K562 (cell line): ENCODE measurements at regions not wholly inside any gene's neighbourhood (a gene's known extent, or its start where the extent isn't known, plus 50 kb on each side); places are given as distances from the start of the nearest gene placed in this dataset.

Experiments
- ATAC-seq: fragments of 200-7000 bp; cut with Tn5 transposase; 3 replicates; pipeline ENCODE4 v1.9.1; 2020; ENCODE audit warnings: moderate library complexity
- BruUV-seq: library from RNA; stranded (reverse); fragments of 400-500 nt; replicated peaks from 2 replicates; lab custom pipeline; 2021; lab: Mats Ljungman, UMichigan
- CTCF ChIA-PET: fragments of 300-600 bp; formaldehyde crosslinking; extraction: SDS; loops from one replicate; lab custom pipeline; 2021; ENCODE audit warnings: low intra/inter-chr PET ratio; lab: Yijun Ruan, JAX
- POLR2A ChIA-PET: fragments of 300-600, 350-650 bp; sonication (Branson Sonifier 250); formaldehyde crosslinking; extraction: SDS; loops from one replicate; lab custom pipeline; 2021; ENCODE audit warnings: antibody characterized with exemption, inconsistent platforms; lab: Yijun Ruan, JAX
- DNase-seq, 4 experiments: peaks; one replicate each; pipeline versions ENCODE4 v3.0.0 to v3.0.0-alpha.2; 2011 to 2018; ENCODE audit warnings: low spot score in 3 of 4, mixed read lengths in 3 of 4; ENCODE audit errors: extremely low read depth in 1 of 4
- FAIRE-seq: peaks from 2 replicates; lab custom pipeline; 2011; peaks lifted over from hg19 to GRCh38; lab: Jason Lieb, UNC
- H2AFZ ChIP-seq: 2 replicates; pipeline ENCODE4 v1.6.0; 2011; ENCODE audit warnings: low read depth, low read length, control low read depth, inconsistent platforms
- H3K27ac ChIP-seq: fragments of 200-600 bp; 3 replicates; pipeline ENCODE4 v1.8.0; 2011; ENCODE audit warnings: low read depth, mild to moderate bottlenecking, control low read depth, inconsistent platforms, low read length, moderate library complexity, mixed read lengths; ENCODE audit errors: extremely low read depth
- H3K27me3 ChIP-seq, 2 experiments: fragments of 300-600 bp in 1 of 2; 2 replicates in 1 of 2; 3 replicates in 1 of 2; pipeline versions ENCODE4 v1.6.0 to v1.8.0; 2011; ENCODE audit warnings: inconsistent platforms in 2 of 2, low read length in 2 of 2, mild to moderate bottlenecking in 1 of 2, mixed read lengths in 1 of 2, moderate library complexity in 1 of 2; ENCODE audit not compliant: control insufficient read depth in 2 of 2, insufficient read depth in 2 of 2
- H3K36me3 ChIP-seq: fragments of 300-600 bp; 3 replicates; pipeline ENCODE4 v1.8.0; 2011; ENCODE audit warnings: mild to moderate bottlenecking, low read length, inconsistent platforms; ENCODE audit not compliant: control insufficient read depth, insufficient read depth
- H3K4me1 ChIP-seq, 2 experiments: fragments of 200-600 bp in 1 of 2; replicated peaks in 1 of 2; 2 replicates in 1 of 2; 3 replicates in 1 of 2; pipeline versions ENCODE4 v1.5.1 to v1.8.0; 2011; ENCODE audit warnings: inconsistent platforms in 2 of 2, low read length in 2 of 2, mild to moderate bottlenecking in 1 of 2, mixed read lengths in 1 of 2, moderate library complexity in 1 of 2; ENCODE audit not compliant: control insufficient read depth in 2 of 2, insufficient read depth in 2 of 2
- H3K4me2 ChIP-seq: 2 replicates; pipeline ENCODE4 v1.6.1; 2011; ENCODE audit warnings: low read length, control low read depth, inconsistent platforms, mixed read lengths; ENCODE audit not compliant: insufficient read depth
- H3K4me3 ChIP-seq: fragments of 200-600 bp; sonication (generic), shearing (Covaris generic); 2 replicates; pipeline ENCODE4 v1.5.1; 2016; ENCODE audit warnings: control low read depth, inconsistent platforms
- H3K79me2 ChIP-seq: fragments of 200-600 bp; 3 replicates; pipeline ENCODE4 v1.8.0; 2011; ENCODE audit warnings: low read length, inconsistent platforms; ENCODE audit not compliant: control insufficient read depth, insufficient read depth
- H3K9ac ChIP-seq, 2 experiments: 2 replicates each; pipeline versions ENCODE4 v1.6.0 to v1.6.1; 2011; ENCODE audit warnings: low read depth in 2 of 2, low read length in 2 of 2, control low read depth in 1 of 2, inconsistent platforms in 1 of 2, mild to moderate bottlenecking in 1 of 2, mixed read lengths in 1 of 2; ENCODE audit not compliant: insufficient read depth in 1 of 2
- H3K9me1 ChIP-seq: one replicate; pipeline ENCODE4 v1.6.0; 2011; ENCODE audit warnings: inconsistent platforms, mild to moderate bottlenecking, low read length, moderate library complexity; ENCODE audit not compliant: control insufficient read depth, insufficient read depth
- H3K9me3 ChIP-seq: replicated peaks from 2 replicates; pipeline ENCODE4 v1.5.1; 2011; ENCODE audit warnings: low read depth, low read length, inconsistent platforms; ENCODE audit not compliant: control insufficient read depth, insufficient read depth
- H4K20me1 ChIP-seq: replicated peaks from 2 replicates; pipeline ENCODE4 v1.6.1; 2011; ENCODE audit warnings: low read length, inconsistent platforms, mixed read lengths; ENCODE audit not compliant: control insufficient read depth, insufficient read depth
- NR2C2 ChIP-seq, 2 experiments: fragments of 200-800 bp in 1 of 2; sonication (Bioruptor generic) in 1 of 2; sonication (generic) in 1 of 2; formaldehyde crosslinking in 1 of 2; IDR thresholded peaks; 2 replicates each; pipeline versions ENCODE4 v1.6.1 to v1.8.0; 2016 to 2022; ENCODE audit warnings: mild to moderate bottlenecking in 1 of 2, missing compliant biosample characterization in 1 of 2, missing genetic modification characterization in 1 of 2, missing genetic modification reagents in 1 of 2
- POLR3A ChIP-seq: IDR thresholded peaks from 2 replicates; pipeline ENCODE4 v1.6.1; 2011; ENCODE audit warnings: borderline replicate concordance, mild to moderate bottlenecking, moderate library complexity; ENCODE audit not compliant: insufficient read length, insufficient read depth; ENCODE audit errors: extremely low read depth
- TAF7 ChIP-seq: fragments of 450-650 bp; IDR thresholded peaks from 2 replicates; pipeline ENCODE4 v1.6.1; 2016; ENCODE audit warnings: missing genetic modification characterization, missing compliant biosample characterization
- ZNF644 ChIP-seq: fragments of 200-800 bp; sonication (Bioruptor generic); IDR thresholded peaks from 2 replicates; pipeline ENCODE4 v1.6.1; 2016; ENCODE audit warnings: low read depth, missing genetic modification characterization, missing compliant biosample characterization
- WGBS: fragments of 100-300 bp; shearing (Covaris generic); methylation state at CpG from one replicate; pipeline ENCODE4 v1.1.6; 2016; ENCODE audit warnings: low coverage, mixed read lengths; ENCODE audit not compliant: insufficient coverage; ENCODE audit errors: missing lambda C conversion rate; 5-methylcytosine and 5-hydroxymethylcytosine counted together
- in situ Hi-C: fragments of 300-500 bp; cut with MboI; formaldehyde crosslinking; loops from 4 replicates; pipeline ENCODE4 v1.15.0; 2018; ENCODE audit warnings: inconsistent platforms, mixed read lengths
- intact Hi-C: fragments of 100-400 bp; cut with micrococcal nuclease; formaldehyde crosslinking; loops from 2 replicates; pipeline ENCODE4 v1.14.2; 2022

DNA sequence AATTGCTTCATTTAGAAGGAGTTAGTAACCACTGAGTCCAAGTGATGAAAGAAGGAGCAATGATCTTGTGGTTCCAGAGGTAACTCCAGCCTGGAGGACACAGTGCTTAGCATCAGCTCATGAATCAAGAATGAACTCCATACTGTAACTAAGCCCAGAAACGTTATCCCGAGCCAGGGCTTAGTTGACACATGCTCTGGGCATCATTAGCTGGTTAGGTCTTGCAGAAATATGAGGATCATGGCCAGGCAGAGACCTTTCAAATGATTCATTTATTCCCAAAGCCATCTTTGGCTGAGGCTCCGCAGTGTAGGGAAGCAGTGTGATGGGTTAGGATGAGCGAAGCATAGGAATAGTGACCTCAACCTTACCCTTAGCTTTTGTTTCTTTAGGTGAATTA lies 277.4 kb downstream of the FAM76B start:
- WGBS: 6% methylated on average over 4 of the region's 4 CpGs
- no peak for FAIRE-seq

DNA sequence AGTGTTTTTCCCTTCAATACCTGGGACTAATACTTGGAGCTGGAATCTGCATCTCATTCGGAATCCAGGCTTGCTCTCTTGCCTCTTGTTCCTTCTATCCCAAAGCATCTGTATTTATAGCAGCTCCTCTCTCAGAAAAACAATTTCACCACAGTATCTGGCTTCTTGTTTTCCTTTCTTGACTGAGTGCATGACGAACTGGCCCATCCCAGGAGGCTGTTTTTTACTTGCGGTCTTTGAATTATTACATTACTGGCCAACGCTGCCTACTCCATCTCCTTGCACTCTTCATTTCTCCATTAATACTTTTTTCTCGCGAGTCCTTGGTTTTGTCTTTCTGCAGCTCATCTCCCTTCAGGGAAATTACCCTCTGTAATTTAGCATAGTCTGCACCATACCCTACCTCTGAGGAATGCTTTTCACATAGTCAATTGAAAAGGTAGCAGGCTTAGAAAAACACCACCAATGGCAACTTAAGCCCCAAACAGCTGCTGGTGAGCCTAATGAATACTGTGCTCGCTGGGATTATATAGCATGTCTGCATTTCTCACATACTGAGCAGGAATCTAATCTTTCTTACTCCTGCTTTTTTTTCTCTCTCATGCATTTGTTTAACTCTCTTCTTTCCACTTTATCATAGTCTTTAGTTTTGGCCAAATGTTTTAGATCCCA lies 277.4 kb upstream of the SESN3 start:
- intact Hi-C loops (loop anchor here (5.0 kb wide), 1 partner anchor 199 kb away; no protein-coding TSS in a partner anchor), in situ Hi-C loops (no loop called here)
- CTCF ChIA-PET: no interaction called here
- H3K27me3 ChIP-seq: no peaks in the 10 kb centered on the region; a peak in 1 of 5 replicates
- no peak for FAIRE-seq
- peaks cover 0 to 14% of the 10 kb centered on the region in 2 experiments; a peak in 3 of 5 replicates for H3K4me1 ChIP-seq
- no peak overlapping the region for H3K4me2 ChIP-seq
- no peak for DNase-seq
- no peaks in the 10 kb centered on the region for H3K36me3 ChIP-seq
- no peak for ATAC-seq
- no TSS peak for BruUV-seq
- no peak for TF ChIP-seq POLR3A
- TF ChIP-seq TAF7 (tag): no peak
- H3K4me3 ChIP-seq: no peak overlapping the region
- no peak overlapping the region for H2AFZ ChIP-seq
- WGBS: 20% methylated on average over 7 of the region's 7 CpGs
- no peak overlapping the region for H3K9ac ChIP-seq
- no peaks in the 10 kb centered on the region for H3K79me2 ChIP-seq
- H4K20me1 ChIP-seq: no peaks in the 10 kb centered on the region
- no peaks in the 10 kb centered on the region for H3K9me1 ChIP-seq
- H3K9me3 ChIP-seq: no peaks in the 10 kb centered on the region
- H3K27ac ChIP-seq: no peak overlapping the region
- POLR2A ChIA-PET: interaction anchor here (0.6 to 1.6 kb wide), 4 partner anchors 9 to 417 kb away, joined by 3 to 5 read pairs (median 4); partner anchors contain the start of gene FAM76B

More for the DNA sequence above, 277.4 kb downstream of the FAM76B start:
- H3K36me3 ChIP-seq: no peaks in the 10 kb centered on the region
- H3K79me2 ChIP-seq: no peaks in the 10 kb centered on the region
- ATAC-seq: no peak
- no peaks in the 10 kb centered on the region for H3K9me3 ChIP-seq
- TF ChIP-seq ZNF644 (tag) (no peak), NR2C2 (CRISPR knock-in tag; IDR thresholded peaks at IDR 0.05) (no peak), NR2C2 (tag; IDR thresholded peaks at IDR 0.05) (0 out of 2 replicates have a peak, but pooled peaks have one; percentile 17)
- TF ChIP-seq, all 486 proteins: peak for 1
- Histone ChIP-seq H3K4me1 (peaks cover 0 to 5% of the 10 kb centered on the region in 2 experiments; a peak in 3 of 5 replicates), H3K27me3 (no peaks in the 10 kb centered on the region; a peak in 1 of 5 replicates), H3K9me1 (no peaks in the 10 kb centered on the region), H3K4me3 (no peak overlapping the region), H3K4me2 (0 out of 2 replicates have a peak overlapping the region, but pooled peaks have one; percentile 25), H3K9ac (no peak overlapping the region), H2AFZ (no peak overlapping the region), H4K20me1 (no peaks in the 10 kb centered on the region), H3K27ac (no peak overlapping the region)
- intact Hi-C loops: no loop called here
- CTCF ChIA-PET: no interaction called here
- POLR2A ChIA-PET: interaction anchor here (0.6 to 1.7 kb wide), 9 partner anchors 10 to 639 kb away, joined by 3 to 7 read pairs (median 3); partner anchors contain the start of gene SESN3
- no TSS peak for BruUV-seq
- DNase-seq: no peak
- in situ Hi-C loops: no loop called here
